ENCODE measurements at regions not wholly inside any gene's neighbourhood (a gene's known extent, or its start where the extent isn't known, plus 50 kb on each side); places are given as distances from the start of the nearest gene placed in this dataset.

DNA sequence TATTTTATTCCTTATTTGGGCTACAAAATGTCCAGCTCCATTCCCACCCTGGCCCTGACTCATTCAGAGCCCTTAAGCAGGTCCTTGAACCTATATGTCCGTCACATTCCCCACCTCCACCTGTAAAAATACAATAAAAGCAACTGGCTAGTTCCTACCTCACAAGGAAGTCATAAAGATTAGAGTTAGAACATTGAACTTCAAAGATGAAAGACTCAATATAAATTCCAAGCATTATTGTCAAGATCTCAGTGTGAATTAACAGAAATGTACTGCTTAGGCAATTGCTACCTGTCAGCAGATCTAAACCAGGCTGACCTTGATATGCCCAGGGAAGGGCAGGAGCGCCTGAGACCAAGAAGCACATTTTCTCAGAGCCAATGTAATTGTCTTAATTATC lies 221.8 kb downstream of the ENC1 start:
- no peak for DNase-seq
- H3K36me3 Mint-ChIP-seq (ENCODE audit: unreplicated experiment): no peaks in the 10 kb centered on the region
- peaks cover 3% of the 10 kb centered on the region for H3K27me3 Mint-ChIP-seq (ENCODE audit: unreplicated experiment)
- H3K9me3 Mint-ChIP-seq (ENCODE audit: unreplicated experiment): no peaks in the 10 kb centered on the region
- TF ChIP-seq, protein P1, sequence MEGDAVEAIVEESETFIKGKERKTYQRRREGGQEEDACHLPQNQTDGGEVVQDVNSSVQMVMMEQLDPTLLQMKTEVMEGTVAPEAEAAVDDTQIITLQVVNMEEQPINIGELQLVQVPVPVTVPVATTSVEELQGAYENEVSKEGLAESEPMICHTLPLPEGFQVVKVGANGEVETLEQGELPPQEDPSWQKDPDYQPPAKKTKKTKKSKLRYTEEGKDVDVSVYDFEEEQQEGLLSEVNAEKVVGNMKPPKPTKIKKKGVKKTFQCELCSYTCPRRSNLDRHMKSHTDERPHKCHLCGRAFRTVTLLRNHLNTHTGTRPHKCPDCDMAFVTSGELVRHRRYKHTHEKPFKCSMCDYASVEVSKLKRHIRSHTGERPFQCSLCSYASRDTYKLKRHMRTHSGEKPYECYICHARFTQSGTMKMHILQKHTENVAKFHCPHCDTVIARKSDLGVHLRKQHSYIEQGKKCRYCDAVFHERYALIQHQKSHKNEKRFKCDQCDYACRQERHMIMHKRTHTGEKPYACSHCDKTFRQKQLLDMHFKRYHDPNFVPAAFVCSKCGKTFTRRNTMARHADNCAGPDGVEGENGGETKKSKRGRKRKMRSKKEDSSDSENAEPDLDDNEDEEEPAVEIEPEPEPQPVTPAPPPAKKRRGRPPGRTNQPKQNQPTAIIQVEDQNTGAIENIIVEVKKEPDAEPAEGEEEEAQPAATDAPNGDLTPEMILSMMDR (IDR thresholded peaks at IDR 0.05; ENCODE audit: partially characterized antibody, unreplicated experiment): no peak
- H3K27ac Mint-ChIP-seq (ENCODE audit: unreplicated experiment): no peak overlapping the region
- H3K4me1 Mint-ChIP-seq (ENCODE audit: low read depth, unreplicated experiment): peaks cover 25% of the 10 kb centered on the region
- H3K4me3 Mint-ChIP-seq (ENCODE audit: unreplicated experiment): no peak overlapping the region

DNA sequence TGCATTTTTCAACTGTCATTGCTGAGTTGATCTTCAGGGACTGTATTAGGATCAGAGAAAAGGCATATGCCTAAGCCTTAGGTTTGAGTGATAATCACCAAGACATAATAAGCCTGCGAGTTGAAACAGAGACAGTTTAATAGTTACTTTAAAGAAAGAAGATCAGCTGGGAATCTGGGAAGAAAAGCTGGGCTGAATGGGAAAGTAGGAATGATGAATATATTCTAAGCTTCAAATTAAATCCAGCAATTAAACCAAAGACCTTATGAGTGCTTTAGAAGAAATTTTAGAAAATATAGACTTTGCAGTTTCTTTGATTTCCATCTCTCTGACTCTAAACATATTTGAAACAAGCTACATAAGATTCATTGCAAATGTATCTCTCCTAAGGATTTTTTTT lies 222.3 kb downstream of the ENC1 start:
- no peaks in the 10 kb centered on the region for H3K36me3 Mint-ChIP-seq (ENCODE audit: unreplicated experiment)
- no peak for DNase-seq
- no peaks in the 10 kb centered on the region for H3K9me3 Mint-ChIP-seq (ENCODE audit: unreplicated experiment)
- TF ChIP-seq, protein P1 (IDR thresholded peaks at IDR 0.05; ENCODE audit: partially characterized antibody, unreplicated experiment): no peak
- no peak overlapping the region for H3K4me3 Mint-ChIP-seq (ENCODE audit: unreplicated experiment)
- H3K27ac Mint-ChIP-seq (ENCODE audit: unreplicated experiment): no peak overlapping the region
- H3K27me3 Mint-ChIP-seq (ENCODE audit: unreplicated experiment): peaks cover 3% of the 10 kb centered on the region
- H3K4me1 Mint-ChIP-seq (ENCODE audit: low read depth, unreplicated experiment): peaks cover 30% of the 10 kb centered on the region

- TF ChIP-seq, protein P1 (IDR thresholded peaks at IDR 0.05; ENCODE audit: partially characterized antibody, unreplicated experiment): no peak
- Mint-ChIP-seq H3K36me3 (ENCODE audit: unreplicated experiment) (no peaks in the 10 kb centered on the region), H3K4me1 (ENCODE audit: low read depth, unreplicated experiment) (peaks cover 51% of the 10 kb centered on the region), H3K27ac (ENCODE audit: unreplicated experiment) (peak overlapping the region; percentile 88), H3K27me3 (ENCODE audit: unreplicated experiment) (peaks cover 3% of the 10 kb centered on the region), H3K9me3 (ENCODE audit: unreplicated experiment) (no peaks in the 10 kb centered on the region), H3K4me3 (ENCODE audit: unreplicated experiment) (peak overlapping the region; percentile 16)
- no peak for DNase-seq
These were observed 224.8 kb downstream of the ENC1 start for GRCh38 chr5:74415695-74416102.

DNA sequence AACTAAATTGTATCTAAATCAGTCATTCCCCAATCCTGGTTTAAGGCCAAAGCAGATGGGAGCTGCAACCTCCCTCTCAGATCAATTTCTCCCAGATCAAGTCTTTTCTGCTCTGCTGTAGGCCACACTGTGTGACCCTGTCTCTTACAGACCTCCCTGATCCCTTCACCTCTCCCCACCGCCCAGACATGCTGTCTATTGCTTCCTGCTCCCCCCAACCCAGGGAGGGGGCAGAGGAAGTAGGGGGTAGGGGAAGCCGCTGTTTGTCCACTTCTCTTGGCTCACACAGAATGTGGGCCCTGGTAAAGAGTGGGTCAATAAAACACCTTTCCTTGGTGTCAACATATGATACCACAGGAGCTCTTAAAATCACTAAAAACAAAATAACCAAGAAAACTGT lies 226.3 kb downstream of the ENC1 start:
- Mint-ChIP-seq H3K27ac (ENCODE audit: unreplicated experiment) (peak overlapping the region; percentile 60), H3K27me3 (ENCODE audit: unreplicated experiment) (peaks cover 3% of the 10 kb centered on the region), H3K4me3 (ENCODE audit: unreplicated experiment) (peak overlapping the region; percentile 16), H3K4me1 (ENCODE audit: low read depth, unreplicated experiment) (peaks cover 61% of the 10 kb centered on the region), H3K36me3 (ENCODE audit: unreplicated experiment) (no peaks in the 10 kb centered on the region), H3K9me3 (ENCODE audit: unreplicated experiment) (no peaks in the 10 kb centered on the region)
- TF ChIP-seq, protein P1 (IDR thresholded peaks at IDR 0.05; ENCODE audit: partially characterized antibody, unreplicated experiment): no peak
- no peak for DNase-seq

DNA sequence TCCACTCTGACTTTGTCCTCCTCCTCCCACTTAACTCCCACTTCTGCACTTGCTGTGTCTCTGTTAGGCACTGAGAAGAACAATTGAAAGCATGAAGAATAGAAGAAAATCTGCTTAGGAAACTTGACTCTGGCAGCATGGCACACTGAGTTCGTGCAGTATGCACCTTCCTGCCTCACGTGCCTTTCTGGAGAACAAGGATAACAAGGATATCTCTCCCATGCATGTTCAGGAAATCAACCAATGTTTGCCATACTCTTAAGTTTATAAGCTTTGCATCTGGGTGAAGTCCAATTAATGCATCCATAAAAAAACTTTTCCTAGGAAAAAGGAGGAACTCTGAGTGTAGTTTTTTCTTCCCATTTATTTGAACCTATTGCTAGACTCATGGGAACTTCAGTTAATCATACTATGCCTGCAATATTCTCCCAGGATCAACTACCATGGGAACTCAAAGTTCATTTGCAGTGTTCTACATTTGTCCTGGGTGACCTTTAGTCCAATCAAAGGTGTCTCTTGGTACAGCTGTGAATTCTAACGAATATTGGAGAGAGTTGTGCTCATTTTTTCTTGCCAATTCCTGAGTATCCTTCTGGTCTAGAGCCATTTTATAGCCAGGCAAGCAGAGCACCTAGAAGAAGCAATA lies 227.0 kb downstream of the ENC1 start:
- Mint-ChIP-seq H3K27ac (ENCODE audit: unreplicated experiment) (no peak overlapping the region), H3K27me3 (ENCODE audit: unreplicated experiment) (peaks cover 3% of the 10 kb centered on the region), H3K4me1 (ENCODE audit: low read depth, unreplicated experiment) (peaks cover 68% of the 10 kb centered on the region), H3K4me3 (ENCODE audit: unreplicated experiment) (peak overlapping the region; percentile 12), H3K9me3 (ENCODE audit: unreplicated experiment) (no peaks in the 10 kb centered on the region), H3K36me3 (ENCODE audit: unreplicated experiment) (no peaks in the 10 kb centered on the region)
- TF ChIP-seq, protein P1 (IDR thresholded peaks at IDR 0.05; ENCODE audit: partially characterized antibody, unreplicated experiment): no peak
- no peak for DNase-seq
